NK-92 treated with Interleukin-12 subunit alpha and Interleukin-12 subunit beta, amount 100 ng/mL, for 24 hours (cell line): ENCODE measurements at regions not wholly inside any gene's neighbourhood (a gene's known extent, or its start where the extent isn't known, plus 50 kb on each side); places are given as distances from the start of the nearest gene placed in this dataset.
"Not testable (repeated sequence)": the region's sequence is repeated elsewhere in the genome, so short reads cannot be mapped to it uniquely, and the experiment has no call there.

Source experiments
- DNase-seq: peaks from one replicate; lab custom pipeline; 2025; lab: John Stamatoyannopoulos, UW

- no peak for DNase-seq
Observed at GRCh38 chr6:4378319-4378996, 243.1 kb upstream of the ECI2 start.

GRCh38 chr6:4377603-4378002 lies 242.2 kb upstream of the ECI2 start:
- no peak for DNase-seq

GRCh38 chr6:4374216-4374615 lies 238.8 kb upstream of the ECI2 start:
- no peak for DNase-seq

- DNase-seq = no peak
Observed at GRCh38 chr6:4372866-4373265, 237.5 kb upstream of the ECI2 start.

GRCh38 chr6:4371207-4371921 lies 236.0 kb upstream of the ECI2 start:
- DNase-seq = no peak

GRCh38 chr6:4370066-4370465 lies 234.7 kb upstream of the ECI2 start:
- no peak for DNase-seq

- DNase-seq = no peak
Observed at GRCh38 chr6:4369616-4370015, 234.2 kb upstream of the ECI2 start.

- no peak for DNase-seq
Observed at GRCh38 chr6:4368649-4369048, 233.3 kb upstream of the ECI2 start.

- no peak for DNase-seq
Observed at GRCh38 chr6:4367643-4368042, 232.3 kb upstream of the ECI2 start.

GRCh38 chr6:4366635-4367395 lies 231.4 kb upstream of the ECI2 start:
- no peak for DNase-seq

- DNase-seq = no peak
Observed at GRCh38 chr6:4365686-4366085, 230.3 kb upstream of the ECI2 start.

GRCh38 chr6:4364711-4365110 lies 229.3 kb upstream of the ECI2 start:
- DNase-seq = no peak

- no peak for DNase-seq
Observed at GRCh38 chr6:4364172-4364571, 228.8 kb upstream of the ECI2 start.

- DNase-seq = no peak
Observed at GRCh38 chr6:4363656-4364055, 228.3 kb upstream of the ECI2 start.

GRCh38 chr6:4362326-4362725 lies 227.0 kb upstream of the ECI2 start:
- DNase-seq = no peak

GRCh38 chr6:4360920-4361319 lies 225.5 kb upstream of the ECI2 start:
- DNase-seq = no peak

- no peak for DNase-seq
Observed at GRCh38 chr6:4359108-4359730, 223.8 kb upstream of the ECI2 start.

GRCh38 chr6:4358414-4359107 lies 223.2 kb upstream of the ECI2 start:
- DNase-seq = no peak

GRCh38 chr6:4357660-4358152 lies 222.3 kb upstream of the ECI2 start:
- not testable (repeated sequence) for DNase-seq

- DNase-seq = no peak
Observed at GRCh38 chr6:4356899-4357659, 221.7 kb upstream of the ECI2 start.

GRCh38 chr6:4355241-4355640 lies 219.9 kb upstream of the ECI2 start:
- DNase-seq = no peak
